Activated naive CD4-positive, alpha-beta T cell treated with anti-CD3 and anti-CD28 coated beads, Interleukin-2, amount 50 U/mL, for 72 hours (primary cell): ENCODE measurements at regions not wholly inside any gene's neighbourhood (a gene's known extent, or its start where the extent isn't known, plus 50 kb on each side); places are given as distances from the start of the nearest gene placed in this dataset.
A peak's percentile ranks its signal among the peaks of the same experiment; 100 is the strongest.

Source experiments
- ATAC-seq, 2 donors: fragments of 150-1000 bp; cut with Tn5 transposase; 2 replicates each; pipeline ENCODE4 v1.10.0; 2021; ENCODE audit warnings: mild to moderate bottlenecking in 2 of 2, moderate library complexity in 2 of 2
- DNase-seq, 2 donors: peaks; one replicate each; pipeline ENCODE4 v3.0.0; 2021 to 2022; ENCODE audit warnings: low spot score in 2 of 2
- H3K27ac Mint-ChIP-seq, 2 donors: one replicate each; pipeline ENCODE4 v1.8.0; 2022; ENCODE audit warnings: mild to moderate bottlenecking in 2 of 2, mixed read lengths in 2 of 2
- H3K36me3 Mint-ChIP-seq, 2 donors: one replicate each; pipeline ENCODE4 v1.8.0; 2022; ENCODE audit warnings: mixed read lengths in 2 of 2
- H3K9me3 Mint-ChIP-seq, 2 donors: one replicate each; pipeline ENCODE4 v1.8.0; 2022; ENCODE audit warnings: mixed read lengths in 2 of 2

DNA sequence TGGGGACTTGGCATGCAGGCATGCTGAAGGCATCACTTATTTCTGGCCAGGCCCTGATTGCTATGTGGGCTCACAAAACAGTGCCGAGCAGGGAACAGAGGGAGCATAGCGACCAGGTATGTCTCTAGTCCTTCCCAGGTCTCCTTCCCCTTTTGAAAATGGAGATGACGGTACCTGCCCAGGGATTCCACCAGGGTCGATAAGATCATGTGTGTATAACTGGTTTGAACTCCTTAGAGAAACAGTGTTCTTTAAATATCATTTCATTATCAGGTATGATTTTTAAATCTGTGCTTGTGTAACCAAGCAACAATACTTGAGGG lies 280.6 kb downstream of the FOXO1 start:
- no peak for ATAC-seq
- no peak for DNase-seq
- H3K9me3 Mint-ChIP-seq = peaks cover 10 to 26% of the 10 kb centered on the region in 2 donors
- H3K27ac Mint-ChIP-seq = no peak overlapping the region
- H3K36me3 Mint-ChIP-seq = peaks cover 24 to 41% of the 10 kb centered on the region in 2 donors

DNA sequence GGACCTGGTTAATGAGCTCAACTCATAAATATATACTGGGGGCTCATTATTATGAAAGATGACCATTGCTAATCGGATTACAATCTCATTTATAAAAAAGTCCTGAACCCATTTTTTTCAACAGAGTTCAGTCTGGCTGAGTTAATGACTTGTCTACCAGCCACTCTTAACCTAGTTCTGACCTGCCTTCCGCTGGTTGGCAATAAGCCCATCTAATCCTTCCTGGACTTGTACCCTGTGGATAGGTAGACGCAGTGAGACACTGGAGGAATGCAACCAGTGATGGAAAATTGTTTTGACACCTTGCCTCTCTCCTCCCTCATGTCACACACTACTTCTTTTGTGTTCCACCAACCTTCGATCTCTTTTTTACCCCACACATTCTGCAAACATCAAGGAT lies 279.9 kb downstream of the FOXO1 start:
- DNase-seq = no peak
- no peak overlapping the region for H3K27ac Mint-ChIP-seq
- peaks cover 10 to 26% of the 10 kb centered on the region in 2 donors for H3K9me3 Mint-ChIP-seq
- no peak for ATAC-seq
- peaks cover 24 to 42% of the 10 kb centered on the region in 2 donors for H3K36me3 Mint-ChIP-seq

GRCh38 chr13:40387775-40388174 lies 278.7 kb downstream of the FOXO1 start:
- H3K9me3 Mint-ChIP-seq = peaks cover 10 to 26% of the 10 kb centered on the region in 2 donors
- H3K27ac Mint-ChIP-seq = peak overlapping the region; percentile 90 to 95
- ATAC-seq = no peak
- H3K36me3 Mint-ChIP-seq = peaks cover 24 to 42% of the 10 kb centered on the region in 2 donors
- no peak for DNase-seq

DNA sequence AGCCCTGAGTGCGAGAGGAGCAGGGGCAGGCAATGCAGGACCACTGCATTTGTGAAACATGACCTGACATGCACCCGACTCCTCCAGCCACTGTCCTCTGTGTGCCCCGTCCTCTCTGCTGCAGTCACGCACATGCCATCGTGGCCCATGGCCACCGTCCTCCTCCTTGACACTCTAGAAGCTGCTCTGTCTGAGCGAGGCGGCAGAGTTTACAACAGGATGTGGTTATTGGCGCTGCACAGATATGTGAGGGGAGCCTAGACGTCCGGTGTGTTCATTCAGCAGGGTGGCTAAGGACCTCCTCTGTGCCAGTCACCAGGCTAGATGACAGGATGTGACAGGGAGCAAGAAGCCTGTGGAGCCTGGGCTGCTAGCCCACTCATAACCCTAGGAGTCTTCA lies 277.8 kb downstream of the FOXO1 start:
- peaks cover 24 to 42% of the 10 kb centered on the region in 2 donors for H3K36me3 Mint-ChIP-seq
- DNase-seq (peak; percentile 72 to 88), ATAC-seq (peak; percentile 99)
- peaks cover 10 to 26% of the 10 kb centered on the region in 2 donors for H3K9me3 Mint-ChIP-seq
- peak overlapping the region; percentile 90 to 94 for H3K27ac Mint-ChIP-seq

DNA sequence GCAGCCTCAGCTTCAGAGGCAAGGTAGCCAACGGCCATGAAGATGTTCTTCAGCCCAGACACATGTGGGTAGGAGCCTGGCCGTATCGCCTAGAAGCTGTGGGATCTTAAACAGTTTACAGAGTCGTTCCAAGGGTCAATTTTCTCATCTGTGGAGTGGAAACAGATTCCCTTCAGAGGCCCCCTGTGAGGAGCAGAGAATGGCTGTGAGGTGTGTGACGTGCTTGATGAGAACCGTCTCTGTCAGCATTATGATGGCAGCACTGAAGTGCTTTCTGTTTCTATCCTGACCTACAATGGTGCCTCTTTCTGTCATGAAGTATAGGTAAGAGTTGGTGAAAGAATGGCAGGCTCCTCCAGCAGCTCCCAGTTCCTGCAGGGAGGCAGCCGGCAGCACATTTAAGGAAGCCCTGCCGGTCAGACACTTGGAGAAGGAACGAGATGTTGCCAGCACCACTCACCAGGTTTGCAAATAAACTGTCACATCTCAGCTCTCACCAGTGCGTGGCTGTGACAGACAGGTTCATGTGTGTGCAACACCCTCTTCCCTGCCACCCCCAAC lies 277.3 kb downstream of the FOXO1 start:
- ATAC-seq (peak; percentile 51 to 64), DNase-seq (no peak)
- Mint-ChIP-seq H3K9me3 (peaks cover 10 to 25% of the 10 kb centered on the region in 2 donors), H3K36me3 (peaks cover 24 to 40% of the 10 kb centered on the region in 2 donors), H3K27ac (peak overlapping the region; percentile 90 to 94)

GRCh38 chr13:40390401-40390916 lies 276.0 kb downstream of the FOXO1 start:
- Mint-ChIP-seq H3K36me3 (peaks cover 24 to 29% of the 10 kb centered on the region in 2 donors), H3K9me3 (peaks cover 10 to 12% of the 10 kb centered on the region in 2 donors), H3K27ac (peak overlapping the region in 1 of 2 donors; percentile 18)
- no peak for DNase-seq
- ATAC-seq = no peak

DNA sequence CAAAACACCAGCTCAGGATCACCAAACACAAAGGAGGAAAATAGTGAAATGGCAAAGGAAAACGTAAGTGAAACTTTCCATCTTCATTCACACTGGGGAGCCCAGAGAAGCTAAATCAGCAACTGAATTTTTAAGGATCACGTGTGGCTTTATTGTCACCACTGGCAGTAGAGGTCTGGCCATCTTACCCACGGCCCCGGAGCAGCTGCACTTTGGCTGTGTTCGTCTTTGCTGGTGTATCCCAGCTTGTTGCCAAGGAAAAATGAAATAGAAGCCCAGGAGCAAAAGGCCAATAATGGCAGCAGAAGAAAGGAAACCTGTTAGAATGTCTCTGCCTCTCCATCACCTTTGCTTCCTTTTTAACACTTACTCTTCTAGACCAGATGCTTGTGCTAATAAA lies 274.7 kb downstream of the FOXO1 start:
- Mint-ChIP-seq H3K36me3 (peaks cover 19 to 25% of the 10 kb centered on the region in 2 donors), H3K27ac (no peak overlapping the region)

DNA sequence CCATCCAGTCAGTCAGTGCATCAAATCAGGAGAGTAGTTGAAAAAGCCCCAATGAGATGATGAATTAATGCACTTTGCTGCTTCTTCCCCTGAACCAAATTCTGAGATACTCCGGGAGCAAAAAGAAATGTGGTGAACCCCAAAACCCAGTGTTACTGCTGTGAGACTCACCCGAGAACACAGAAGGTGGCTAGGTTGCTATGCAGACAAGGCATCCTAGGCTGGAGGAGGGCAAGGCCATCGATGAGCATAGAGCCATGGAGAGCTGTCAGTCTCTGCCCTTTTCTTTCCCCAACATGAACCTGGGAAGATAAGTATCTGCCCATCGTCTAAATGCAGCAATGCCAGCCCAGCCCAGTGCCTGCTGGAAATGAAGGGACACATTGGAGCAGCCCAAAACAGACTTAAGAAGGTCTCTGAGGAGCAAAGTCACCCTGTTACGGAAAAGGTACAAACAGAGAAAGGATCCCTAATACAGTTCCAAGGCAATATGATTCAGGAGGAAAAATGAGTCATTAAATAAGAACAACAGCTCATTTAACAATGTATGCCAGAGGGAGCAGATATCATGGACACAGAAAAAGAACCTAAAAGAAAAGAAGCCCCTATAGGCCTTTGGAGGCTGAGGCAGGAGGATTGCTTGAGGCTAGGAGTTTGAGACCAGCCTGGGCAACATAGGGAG lies 272.0 kb downstream of the FOXO1 start:
- Mint-ChIP-seq H3K9me3 (peaks cover 9% of the 10 kb centered on the region in 2 donors), H3K36me3 (peaks cover 7 to 17% of the 10 kb centered on the region in 2 donors), H3K27ac (no peak overlapping the region)
- no peak for ATAC-seq
- DNase-seq = no peak

More for the DNA sequence above, 274.7 kb downstream of the FOXO1 start:
- ATAC-seq = no peak
- H3K9me3 Mint-ChIP-seq = peaks cover 9 to 13% of the 10 kb centered on the region in 2 donors
- DNase-seq = no peak

GRCh38 chr13:40398065-40398464 lies 268.4 kb downstream of the FOXO1 start:
- Mint-ChIP-seq H3K36me3 (peaks cover 6 to 9% of the 10 kb centered on the region in 2 donors), H3K27ac (no peak overlapping the region), H3K9me3 (peaks cover 9% of the 10 kb centered on the region in 2 donors)
- no peak for ATAC-seq
- no peak for DNase-seq

DNA sequence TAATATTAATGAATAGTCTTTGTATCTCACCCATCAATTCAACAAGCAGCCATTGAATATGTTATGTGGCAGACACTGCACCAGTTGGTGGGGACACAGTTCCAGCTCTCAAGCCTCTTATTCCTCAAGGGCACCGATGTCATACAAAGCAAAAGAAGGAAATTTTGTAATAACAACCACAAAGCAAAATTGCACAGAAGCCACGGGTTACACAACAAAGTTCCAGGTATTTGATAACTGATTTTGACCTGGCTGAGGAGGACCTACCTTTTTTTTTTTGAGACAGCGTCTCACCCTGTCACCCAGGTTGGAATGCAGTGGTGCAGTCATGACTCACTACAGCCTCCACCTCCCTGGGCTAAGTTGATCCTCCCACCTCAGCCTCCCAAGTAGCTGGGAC lies 266.7 kb downstream of the FOXO1 start:
- Mint-ChIP-seq H3K36me3 (peaks cover 6 to 9% of the 10 kb centered on the region in 2 donors), H3K27ac (no peak overlapping the region), H3K9me3 (peaks cover 9% of the 10 kb centered on the region in 2 donors)
- ATAC-seq (no peak), DNase-seq (no peak)

DNA sequence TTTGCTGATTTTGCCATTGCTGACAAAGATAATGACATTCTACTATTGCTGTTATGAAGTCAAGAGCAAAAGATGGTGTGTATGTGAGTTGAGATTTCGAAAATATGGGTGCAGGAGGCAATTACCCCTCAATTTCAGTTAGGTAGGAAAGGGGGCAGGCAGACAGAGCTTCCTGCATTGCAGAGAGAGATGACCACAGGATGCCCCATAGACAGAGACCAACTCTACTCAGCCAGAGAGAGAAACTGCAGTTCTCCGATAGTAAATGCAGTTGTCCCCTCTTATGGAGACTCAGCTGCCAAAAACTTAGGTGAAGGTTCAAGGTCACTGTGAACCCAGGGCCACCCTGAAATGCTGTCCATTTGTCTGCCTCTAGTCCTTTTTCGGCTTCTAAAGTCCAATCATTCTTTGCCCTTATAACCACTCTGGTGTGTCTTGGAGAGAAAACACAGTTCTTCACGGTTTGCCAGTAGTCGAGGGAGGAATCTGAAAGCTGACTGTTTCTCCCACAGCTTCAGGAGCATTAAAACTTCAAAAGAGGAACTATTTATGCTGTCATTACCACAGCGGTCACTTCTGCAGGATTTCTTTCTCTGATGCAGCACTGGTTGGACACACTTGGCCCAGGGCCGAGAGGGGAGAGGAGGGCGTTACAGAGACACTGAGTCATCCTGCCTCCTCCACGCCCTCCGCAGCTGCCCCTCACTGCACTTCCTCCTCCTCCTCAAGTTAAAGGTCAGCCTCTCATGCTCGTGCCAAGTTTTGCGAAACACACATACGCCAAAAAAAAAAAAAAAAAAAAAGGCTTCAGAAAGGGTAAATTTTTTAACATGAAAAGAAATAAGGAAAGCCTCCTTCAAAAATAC lies 264.3 kb downstream of the FOXO1 start:
- DNase-seq = peak in 1 of 2 donors; percentile 78
- peaks cover 0 to 16% of the 10 kb centered on the region in 2 donors for H3K36me3 Mint-ChIP-seq
- peaks cover 4 to 9% of the 10 kb centered on the region in 2 donors for H3K9me3 Mint-ChIP-seq
- ATAC-seq = peak; percentile 82 to 100
- H3K27ac Mint-ChIP-seq = no peak overlapping the region

DNA sequence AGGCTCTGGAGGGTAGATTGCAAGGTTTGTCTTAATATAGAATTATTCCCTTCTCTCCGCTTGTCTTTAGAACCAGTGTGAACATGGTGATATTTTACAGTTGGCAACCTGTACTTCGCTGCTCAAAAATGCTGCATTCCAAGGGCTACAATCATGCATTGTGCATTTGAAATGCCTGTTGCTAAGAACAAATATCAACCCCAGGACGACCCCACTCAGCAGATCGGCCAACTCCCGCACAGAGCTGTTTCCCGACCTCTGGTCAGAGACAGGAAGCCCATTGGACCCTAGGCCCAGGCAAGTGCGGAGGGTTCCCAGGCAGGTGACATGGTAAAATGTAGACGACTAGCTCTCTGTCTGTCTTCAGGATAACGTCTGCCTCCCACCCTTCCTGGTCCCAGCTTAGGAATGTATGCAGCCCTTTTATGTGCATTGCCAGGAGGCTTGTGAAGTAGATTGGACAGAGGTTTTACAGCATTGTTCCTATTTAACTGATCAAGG lies 263.5 kb downstream of the FOXO1 start:
- Mint-ChIP-seq H3K27ac (no peak overlapping the region), H3K36me3 (peaks cover 0 to 10% of the 10 kb centered on the region in 2 donors), H3K9me3 (peaks cover 0 to 1% of the 10 kb centered on the region in 2 donors)
- no peak for ATAC-seq
- no peak for DNase-seq

DNA sequence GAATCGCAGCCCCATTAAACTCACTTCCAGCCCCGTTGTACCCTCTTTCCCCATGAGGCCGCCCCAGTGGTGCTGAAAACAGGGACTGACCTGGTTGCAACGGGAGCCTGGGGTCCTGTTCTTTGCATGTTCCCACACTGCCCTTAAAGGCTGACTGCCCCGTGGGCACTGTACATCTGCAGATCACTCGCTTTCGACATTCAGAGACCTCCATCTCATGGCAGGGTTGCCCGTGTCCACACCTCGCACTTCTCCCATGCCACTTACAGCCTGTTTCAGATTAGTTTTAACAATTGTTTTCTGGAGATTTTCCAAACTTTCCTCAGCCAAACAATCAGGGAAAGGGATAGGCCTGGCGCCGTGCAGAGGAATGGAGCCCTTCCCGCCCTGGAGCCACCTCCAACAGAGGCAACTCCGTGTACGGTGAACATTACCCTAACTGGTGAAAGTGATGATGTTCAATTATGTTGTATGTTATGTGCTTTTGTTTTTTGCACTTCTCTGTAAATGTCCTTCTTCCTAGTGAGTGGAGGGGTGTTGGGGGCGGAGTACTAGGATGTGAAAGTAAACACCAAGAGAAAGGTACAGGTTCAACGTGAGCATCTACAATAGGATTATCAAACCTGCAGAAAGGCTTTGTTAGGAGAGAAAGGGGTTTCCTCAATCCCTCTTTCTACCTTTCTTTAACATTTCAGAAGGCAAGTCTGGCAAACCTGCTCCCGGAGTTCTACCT lies 262.8 kb downstream of the FOXO1 start:
- no peak for DNase-seq
- H3K27ac Mint-ChIP-seq = no peak overlapping the region
- peaks cover 0 to 7% of the 10 kb centered on the region in 2 donors for H3K36me3 Mint-ChIP-seq
- H3K9me3 Mint-ChIP-seq = no peaks in the 10 kb centered on the region
- ATAC-seq = no peak

DNA sequence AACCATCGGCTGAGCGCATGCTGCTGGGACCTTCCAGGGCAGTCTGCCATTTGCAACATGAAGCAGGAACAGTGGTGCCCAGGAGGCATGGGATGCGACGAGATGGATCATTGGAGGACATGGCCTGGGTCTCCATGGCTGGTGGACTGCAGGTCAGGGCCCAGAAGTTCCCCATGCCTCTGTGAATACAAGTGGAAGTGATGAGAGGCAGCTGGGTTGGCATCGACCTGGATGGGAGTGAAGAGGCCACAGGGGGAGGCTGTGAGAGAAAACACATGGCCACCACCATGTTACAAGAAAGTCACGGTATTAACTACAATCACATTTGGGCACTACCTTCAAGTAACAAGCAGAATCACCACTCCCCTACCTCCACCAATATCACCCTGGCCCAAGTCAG lies 262.0 kb downstream of the FOXO1 start:
- Mint-ChIP-seq H3K27ac (no peak overlapping the region), H3K9me3 (no peaks in the 10 kb centered on the region), H3K36me3 (peaks cover 0 to 7% of the 10 kb centered on the region in 2 donors)
- no peak for ATAC-seq
- no peak for DNase-seq

GRCh38 chr13:40404967-40405716 lies 261.3 kb downstream of the FOXO1 start:
- ATAC-seq (no peak), DNase-seq (no peak)
- Mint-ChIP-seq H3K36me3 (peaks cover under 1 to 7% of the 10 kb centered on the region in 2 donors), H3K27ac (no peak overlapping the region), H3K9me3 (peaks cover 0 to under 1% of the 10 kb centered on the region in 2 donors)
